WTC11 (cell line): ENCODE measurements at regions not wholly inside any gene's neighbourhood (a gene's known extent, or its start where the extent isn't known, plus 50 kb on each side); places are given as distances from the start of the nearest gene placed in this dataset.

Experiments used
- FOXP1 ChIP-seq: sonication (generic); formaldehyde crosslinking; IDR thresholded peaks from 2 replicates; pipeline ENCODE4 v1.8.0; 2022; ENCODE audit warnings: missing genetic modification reagents, mild to moderate bottlenecking, moderate library complexity, borderline replicate concordance
- TF ChIP-seq, protein P1 (sequence below): fragments of 200-600 bp; IDR thresholded peaks from 2 replicates; pipeline ENCODE4 v1.8.0; 2022; ENCODE audit warnings: antibody characterized with exemption

GRCh38 chr11:29309992-29310391 lies 706.8 kb downstream of the KCNA4 start:
- TF ChIP-seq, protein P1, sequence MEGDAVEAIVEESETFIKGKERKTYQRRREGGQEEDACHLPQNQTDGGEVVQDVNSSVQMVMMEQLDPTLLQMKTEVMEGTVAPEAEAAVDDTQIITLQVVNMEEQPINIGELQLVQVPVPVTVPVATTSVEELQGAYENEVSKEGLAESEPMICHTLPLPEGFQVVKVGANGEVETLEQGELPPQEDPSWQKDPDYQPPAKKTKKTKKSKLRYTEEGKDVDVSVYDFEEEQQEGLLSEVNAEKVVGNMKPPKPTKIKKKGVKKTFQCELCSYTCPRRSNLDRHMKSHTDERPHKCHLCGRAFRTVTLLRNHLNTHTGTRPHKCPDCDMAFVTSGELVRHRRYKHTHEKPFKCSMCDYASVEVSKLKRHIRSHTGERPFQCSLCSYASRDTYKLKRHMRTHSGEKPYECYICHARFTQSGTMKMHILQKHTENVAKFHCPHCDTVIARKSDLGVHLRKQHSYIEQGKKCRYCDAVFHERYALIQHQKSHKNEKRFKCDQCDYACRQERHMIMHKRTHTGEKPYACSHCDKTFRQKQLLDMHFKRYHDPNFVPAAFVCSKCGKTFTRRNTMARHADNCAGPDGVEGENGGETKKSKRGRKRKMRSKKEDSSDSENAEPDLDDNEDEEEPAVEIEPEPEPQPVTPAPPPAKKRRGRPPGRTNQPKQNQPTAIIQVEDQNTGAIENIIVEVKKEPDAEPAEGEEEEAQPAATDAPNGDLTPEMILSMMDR, result no peak
- TF ChIP-seq FOXP1, result no peak
